ENCODE measurements at regions not wholly inside any gene's neighbourhood (a gene's known extent, or its start where the extent isn't known, plus 50 kb on each side); places are given as distances from the start of the nearest gene placed in this dataset.

DNA sequence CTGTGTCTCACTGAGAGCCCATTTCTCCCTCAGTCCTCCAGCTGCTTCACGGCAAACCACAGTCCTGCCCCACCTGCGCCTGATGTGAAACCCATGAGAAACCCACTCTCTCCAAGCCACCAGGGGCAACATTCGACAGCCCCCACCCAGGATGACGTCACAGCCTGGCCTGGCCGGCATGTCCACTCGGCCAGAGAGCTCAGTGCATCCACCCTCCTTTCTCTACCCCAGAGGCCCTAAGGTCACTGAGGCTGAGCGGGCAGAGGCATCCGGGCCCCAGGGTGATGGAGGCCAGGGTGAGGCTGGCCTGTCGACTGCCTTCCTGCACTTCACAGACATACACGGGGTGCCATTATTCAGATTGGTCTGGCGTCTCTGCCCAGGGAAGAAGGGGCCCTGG, 402.7 kb upstream of the MYT1L start:
- H3K9me3 Mint-ChIP-seq: no peaks in the 10 kb centered on the region
- ATAC-seq (ENCODE audit: low read depth): no peak
- H3K36me3 Mint-ChIP-seq (ENCODE audit: low read depth): no peaks in the 10 kb centered on the region
- H3K4me3 Mint-ChIP-seq: no peak overlapping the region
- TF ChIP-seq, protein P1, sequence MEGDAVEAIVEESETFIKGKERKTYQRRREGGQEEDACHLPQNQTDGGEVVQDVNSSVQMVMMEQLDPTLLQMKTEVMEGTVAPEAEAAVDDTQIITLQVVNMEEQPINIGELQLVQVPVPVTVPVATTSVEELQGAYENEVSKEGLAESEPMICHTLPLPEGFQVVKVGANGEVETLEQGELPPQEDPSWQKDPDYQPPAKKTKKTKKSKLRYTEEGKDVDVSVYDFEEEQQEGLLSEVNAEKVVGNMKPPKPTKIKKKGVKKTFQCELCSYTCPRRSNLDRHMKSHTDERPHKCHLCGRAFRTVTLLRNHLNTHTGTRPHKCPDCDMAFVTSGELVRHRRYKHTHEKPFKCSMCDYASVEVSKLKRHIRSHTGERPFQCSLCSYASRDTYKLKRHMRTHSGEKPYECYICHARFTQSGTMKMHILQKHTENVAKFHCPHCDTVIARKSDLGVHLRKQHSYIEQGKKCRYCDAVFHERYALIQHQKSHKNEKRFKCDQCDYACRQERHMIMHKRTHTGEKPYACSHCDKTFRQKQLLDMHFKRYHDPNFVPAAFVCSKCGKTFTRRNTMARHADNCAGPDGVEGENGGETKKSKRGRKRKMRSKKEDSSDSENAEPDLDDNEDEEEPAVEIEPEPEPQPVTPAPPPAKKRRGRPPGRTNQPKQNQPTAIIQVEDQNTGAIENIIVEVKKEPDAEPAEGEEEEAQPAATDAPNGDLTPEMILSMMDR (IDR thresholded peaks at IDR 0.05): no peak
- H3K27me3 Mint-ChIP-seq: no peaks in the 10 kb centered on the region
- H3K27ac Mint-ChIP-seq: no peak overlapping the region
- intact Hi-C loops (cut with micrococcal nuclease): no loop called here
- POLR2A ChIA-PET: no interaction called here
- no peak for DNase-seq
- CTCF ChIA-PET: no interaction called here
- H3K4me1 Mint-ChIP-seq: no peaks in the 10 kb centered on the region

DNA sequence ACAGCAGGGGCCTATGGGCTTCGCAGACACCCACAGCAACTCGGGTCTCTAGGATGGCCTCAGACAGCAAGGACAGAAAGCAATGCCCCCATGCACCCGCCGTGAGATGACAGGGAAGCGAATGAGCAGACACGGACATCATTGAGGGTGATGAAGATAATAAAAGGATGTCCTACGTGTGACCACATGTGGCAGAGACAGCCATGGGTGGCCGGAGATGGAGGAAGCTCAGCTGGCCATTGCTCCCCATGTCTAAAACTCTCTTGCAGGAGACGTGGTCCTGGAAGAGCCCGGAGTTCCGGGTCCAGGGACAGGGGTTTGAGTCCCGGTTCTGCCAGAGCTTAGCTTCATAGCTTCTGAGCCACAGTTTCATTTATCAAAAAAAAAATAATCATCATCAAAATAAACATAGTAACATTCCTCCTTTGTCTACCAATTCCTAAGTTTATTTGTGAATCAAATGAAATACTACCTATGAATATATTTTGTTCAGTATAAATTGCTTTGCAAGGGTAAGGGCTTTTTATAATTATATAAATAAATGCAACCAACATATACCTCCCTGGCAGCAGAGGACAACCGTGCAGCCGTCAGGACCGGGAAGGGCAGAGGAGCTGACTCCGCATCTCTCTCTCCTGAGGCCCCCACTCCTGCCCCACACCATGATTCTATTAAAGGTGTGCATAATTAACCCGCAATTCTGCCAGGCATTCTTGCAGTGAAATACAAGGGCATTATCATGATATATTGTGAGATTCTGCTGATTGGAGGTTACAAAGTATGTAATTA, 401.4 kb upstream of the MYT1L start:
- intact Hi-C loops (cut with micrococcal nuclease): no loop called here
- DNase-seq: no peak
- Mint-ChIP-seq H3K27me3 (no peaks in the 10 kb centered on the region), H3K36me3 (ENCODE audit: low read depth) (no peaks in the 10 kb centered on the region), H3K4me3 (no peak overlapping the region), H3K27ac (no peak overlapping the region), H3K4me1 (no peaks in the 10 kb centered on the region), H3K9me3 (no peaks in the 10 kb centered on the region)
- no peak for ATAC-seq (ENCODE audit: low read depth)
- ChIA-PET POLR2A (no interaction called here), CTCF (no interaction called here)
- TF ChIP-seq, protein P1 (IDR thresholded peaks at IDR 0.05): no peak

DNA sequence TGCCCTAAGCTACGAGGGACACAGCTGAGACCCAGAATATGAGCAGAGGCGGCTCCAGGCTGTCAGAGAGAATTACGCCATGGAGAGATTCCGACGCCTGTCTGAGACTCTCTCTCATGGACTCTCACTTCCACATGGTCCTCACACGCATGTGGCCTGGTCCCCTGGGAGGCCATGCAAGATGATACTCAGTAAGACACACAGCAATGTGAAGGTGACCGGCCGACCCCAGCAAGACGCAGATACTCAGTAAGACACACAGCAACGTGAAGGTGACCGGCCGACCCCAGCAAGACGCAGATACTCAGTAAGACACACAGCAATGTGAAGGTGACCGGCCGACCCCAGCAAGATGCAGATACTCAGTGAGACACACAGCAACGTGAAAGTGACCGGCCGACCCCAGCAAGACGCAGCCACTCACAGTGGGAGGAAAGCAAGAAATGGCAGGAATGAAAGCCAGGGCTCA, 400.8 kb upstream of the MYT1L start:
- H3K4me1 Mint-ChIP-seq: no peaks in the 10 kb centered on the region
- H3K36me3 Mint-ChIP-seq (ENCODE audit: low read depth): no peaks in the 10 kb centered on the region
- H3K4me3 Mint-ChIP-seq: no peak overlapping the region
- intact Hi-C loops (cut with micrococcal nuclease): no loop called here
- H3K27ac Mint-ChIP-seq: no peak overlapping the region
- TF ChIP-seq, protein P1 (IDR thresholded peaks at IDR 0.05): no peak
- no peaks in the 10 kb centered on the region for H3K9me3 Mint-ChIP-seq
- POLR2A ChIA-PET: no interaction called here
- H3K27me3 Mint-ChIP-seq: no peaks in the 10 kb centered on the region
- DNase-seq: no peak
- no peak for ATAC-seq (ENCODE audit: low read depth)
- CTCF ChIA-PET: no interaction called here

DNA sequence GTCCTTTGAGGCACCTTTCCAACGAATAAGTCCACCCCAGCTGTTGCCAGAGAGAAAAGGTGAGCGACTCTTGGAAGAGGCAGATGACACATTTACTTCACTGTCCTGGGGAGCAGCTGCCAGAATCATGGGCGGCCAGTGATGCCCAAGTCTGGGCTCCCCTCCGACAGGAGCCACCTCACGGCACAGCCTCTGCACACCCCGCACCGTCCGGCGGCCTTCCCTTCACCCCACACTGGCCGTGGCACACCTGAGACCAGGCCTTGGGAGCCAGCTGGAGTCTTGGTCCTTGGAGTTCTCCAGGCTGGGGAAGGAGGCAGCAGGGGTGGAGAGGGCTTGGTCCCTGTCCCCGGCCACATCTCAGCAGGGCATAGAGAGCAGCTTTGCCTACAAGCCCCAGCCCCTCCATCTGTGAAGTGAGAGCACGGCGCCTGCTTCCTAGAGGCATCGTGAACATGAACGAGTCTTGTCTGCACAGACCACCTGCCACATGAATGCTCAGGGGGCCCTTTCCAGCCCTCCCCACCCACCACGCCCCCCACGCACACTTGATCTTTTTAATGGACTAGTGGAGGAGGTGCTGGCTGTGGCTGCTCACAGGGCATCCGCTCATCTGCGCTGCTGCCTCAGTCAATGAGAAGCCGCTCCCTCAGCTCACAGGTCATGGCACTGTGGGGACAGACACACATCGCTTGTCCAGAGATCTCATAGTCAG, 400.2 kb upstream of the MYT1L start:
- ATAC-seq (ENCODE audit: low read depth): no peak
- no peaks in the 10 kb centered on the region for H3K36me3 Mint-ChIP-seq (ENCODE audit: low read depth)
- no peak for DNase-seq
- intact Hi-C loops (cut with micrococcal nuclease): no loop called here
- ChIA-PET CTCF (no interaction called here), POLR2A (no interaction called here)
- TF ChIP-seq, protein P1 (IDR thresholded peaks at IDR 0.05): no peak
- no peak overlapping the region for H3K4me3 Mint-ChIP-seq
- no peak overlapping the region for H3K27ac Mint-ChIP-seq
- H3K4me1 Mint-ChIP-seq: no peaks in the 10 kb centered on the region
- no peaks in the 10 kb centered on the region for H3K9me3 Mint-ChIP-seq
- H3K27me3 Mint-ChIP-seq: no peaks in the 10 kb centered on the region

DNA sequence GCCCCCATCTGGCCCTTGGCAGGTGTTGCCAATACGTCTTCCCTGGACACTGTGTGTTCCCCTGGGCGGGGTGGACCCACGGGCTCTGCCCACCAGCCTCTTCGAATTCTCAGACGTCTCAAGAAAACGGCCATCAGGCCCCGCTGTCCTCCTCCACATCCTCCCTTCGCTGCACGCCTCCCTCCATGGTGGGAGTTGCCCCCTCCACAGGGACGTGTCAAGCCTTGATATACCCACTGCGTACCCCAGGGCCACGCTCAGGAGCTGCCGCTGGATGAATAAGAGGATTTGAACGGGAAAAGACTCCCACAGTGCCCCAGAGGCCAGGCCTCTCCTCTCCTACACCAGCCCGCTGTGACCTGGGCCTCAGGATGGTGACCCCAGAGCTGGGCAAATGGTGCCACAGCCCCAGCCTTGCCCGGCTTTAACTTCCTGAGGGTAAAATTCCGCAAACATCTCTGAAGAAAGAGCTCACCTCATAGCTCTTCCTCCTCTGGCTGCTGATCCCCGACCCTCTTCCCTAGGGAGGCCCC, 399.3 kb upstream of the MYT1L start:
- DNase-seq (no peak), ATAC-seq (ENCODE audit: low read depth) (no peak)
- no peaks in the 10 kb centered on the region for H3K9me3 Mint-ChIP-seq
- H3K27me3 Mint-ChIP-seq: no peaks in the 10 kb centered on the region
- intact Hi-C loops (cut with micrococcal nuclease): no loop called here
- CTCF ChIA-PET: no interaction called here
- TF ChIP-seq, protein P1 (IDR thresholded peaks at IDR 0.05): no peak
- no peaks in the 10 kb centered on the region for H3K4me1 Mint-ChIP-seq
- no peaks in the 10 kb centered on the region for H3K36me3 Mint-ChIP-seq (ENCODE audit: low read depth)
- no peak overlapping the region for H3K27ac Mint-ChIP-seq
- no peak overlapping the region for H3K4me3 Mint-ChIP-seq
- POLR2A ChIA-PET: no interaction called here
